DMS153 (cell line): ENCODE measurements at regions not wholly inside any gene's neighbourhood (a gene's known extent, or its start where the extent isn't known, plus 50 kb on each side); places are given as distances from the start of the nearest gene placed in this dataset.
"Not testable (repeated sequence)": the region's sequence is repeated elsewhere in the genome, so short reads cannot be mapped to it uniquely, and the experiment has no call there.

Source experiments
- DNase-seq: peaks from one replicate; lab custom pipeline; 2025; lab: John Stamatoyannopoulos, UW

DNA sequence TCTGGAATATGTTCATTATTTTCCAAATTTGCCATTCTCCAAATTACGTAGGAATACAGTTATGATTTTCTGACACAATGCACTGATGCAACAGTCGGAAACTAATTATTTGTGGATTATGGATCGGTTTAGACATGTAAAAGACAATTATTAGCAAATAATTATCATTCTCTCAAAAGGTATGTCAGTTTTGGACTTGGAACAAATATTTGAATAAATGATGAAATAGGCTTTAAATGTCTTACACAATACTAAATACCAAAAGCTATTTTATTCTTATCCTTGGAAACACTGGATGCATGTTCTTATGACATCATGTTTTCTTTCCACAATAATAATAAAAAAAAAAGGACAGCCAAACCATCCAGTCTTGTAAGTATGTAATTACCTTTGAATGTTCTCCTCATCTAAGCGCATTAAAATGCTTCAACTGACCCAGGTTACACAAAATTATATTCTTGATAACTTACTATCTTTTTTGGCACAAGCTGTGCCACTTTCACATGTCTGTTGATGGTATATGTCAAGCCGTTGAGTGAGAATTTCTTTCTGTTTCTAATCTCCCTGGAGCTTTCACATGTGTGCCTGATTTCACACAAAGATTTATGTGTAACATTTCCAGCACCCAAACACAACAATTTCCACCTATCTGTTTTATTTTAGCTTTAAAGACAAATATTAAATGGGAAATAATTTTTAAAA, 238.5 kb upstream of the ZNF385D start:
- no peak for DNase-seq

DNA sequence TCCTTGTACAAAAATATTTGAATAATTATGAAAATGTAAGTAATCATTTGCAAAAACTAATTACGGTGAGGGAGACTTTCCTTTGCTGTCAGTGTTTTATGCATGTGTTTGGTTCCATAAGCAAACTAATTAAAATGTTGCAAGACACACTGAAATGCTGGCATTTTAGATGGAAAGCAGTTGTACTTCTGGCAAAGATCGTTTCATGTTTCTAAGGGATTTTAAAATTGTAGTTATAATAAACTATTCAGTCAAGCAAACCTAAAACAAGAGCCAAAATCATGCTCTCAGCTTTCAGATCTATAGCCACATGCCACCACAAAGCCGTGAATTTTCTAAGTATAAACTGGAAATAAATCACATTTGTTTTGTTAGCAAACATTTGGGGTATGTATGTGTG, 240.1 kb upstream of the ZNF385D start:
- no peak for DNase-seq

DNA sequence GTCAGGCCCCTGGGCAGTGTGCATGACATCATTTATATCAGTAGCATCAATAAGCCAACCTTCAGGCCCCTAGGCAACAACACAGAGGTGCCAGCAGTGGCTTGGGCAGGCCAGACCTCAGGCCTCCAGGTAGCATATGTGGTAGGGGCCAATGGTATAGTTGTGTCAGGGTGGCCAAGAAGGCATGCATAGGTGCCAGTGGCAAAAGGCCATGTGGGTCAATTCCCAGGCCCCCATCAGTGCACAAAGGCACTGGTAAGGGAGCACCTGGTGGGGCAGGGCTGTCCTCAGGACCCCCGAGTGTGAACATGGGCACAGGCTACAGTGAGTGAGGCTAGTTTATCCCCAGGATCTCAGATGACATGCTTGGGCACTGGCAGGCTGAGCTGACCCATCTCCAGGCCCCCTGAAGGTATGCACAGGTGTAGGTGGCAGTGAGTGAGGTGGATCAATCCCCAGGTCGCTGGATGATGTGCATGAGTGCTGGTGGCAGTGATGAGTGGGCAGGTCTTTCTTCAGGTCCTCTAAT, 244.1 kb upstream of the ZNF385D start:
- DNase-seq: no peak

DNA sequence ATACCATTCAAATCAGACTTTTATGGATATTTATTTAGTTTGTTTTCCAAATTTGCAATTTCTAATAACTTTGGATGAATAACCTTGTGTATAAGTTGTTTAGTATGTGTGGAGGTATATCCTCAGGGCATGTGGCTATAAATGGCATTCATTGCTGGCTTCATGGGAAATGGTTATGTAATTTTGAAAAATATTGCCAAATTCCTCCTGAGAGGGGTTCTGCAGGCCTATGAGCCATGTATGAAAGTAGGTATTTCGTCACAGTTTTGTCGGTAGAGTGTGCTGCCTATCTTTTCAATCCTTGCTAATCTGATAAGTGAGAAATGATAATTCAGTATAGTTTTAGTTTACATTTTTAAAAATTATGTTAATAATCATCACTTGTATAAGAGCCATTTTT, 256.4 kb upstream of the ZNF385D start:
- no peak for DNase-seq

DNA sequence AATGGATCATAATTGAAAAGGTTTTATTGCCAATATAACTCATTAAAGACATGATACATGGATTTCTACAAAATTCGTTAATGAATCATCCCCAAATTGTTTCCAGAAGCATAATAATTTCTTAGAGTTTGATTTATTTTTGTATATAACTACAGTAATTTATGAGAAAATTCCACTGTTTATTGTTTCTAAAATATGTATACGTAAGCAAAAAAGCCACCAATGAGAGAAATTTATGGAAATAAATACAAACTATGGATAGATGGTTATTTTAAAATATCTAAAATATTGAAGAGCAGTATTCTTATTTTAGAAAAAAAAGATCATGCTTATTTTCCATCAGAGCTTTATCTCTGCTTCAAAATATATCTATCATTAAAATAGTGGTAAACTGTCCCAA, 260.0 kb upstream of the ZNF385D start:
- DNase-seq: no peak

DNA sequence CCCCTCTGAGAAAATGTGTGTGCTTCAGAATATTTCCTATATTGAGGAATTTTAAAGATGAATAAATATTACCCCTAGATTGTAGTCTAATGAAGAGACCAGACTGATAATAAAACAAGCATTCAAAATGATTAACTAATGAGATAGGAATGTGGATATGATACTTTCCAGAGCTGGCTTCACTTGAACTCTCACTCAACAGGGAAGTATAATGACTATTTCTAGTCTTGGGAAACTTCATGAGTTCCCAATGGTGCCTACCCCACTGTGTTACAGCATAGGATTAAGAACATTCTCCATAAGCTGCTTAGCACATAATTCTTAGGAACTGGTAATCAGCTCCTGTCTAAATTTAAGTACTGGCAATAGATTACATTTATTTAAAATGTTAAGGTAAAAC, 261.5 kb upstream of the ZNF385D start:
- DNase-seq: no peak

DNA sequence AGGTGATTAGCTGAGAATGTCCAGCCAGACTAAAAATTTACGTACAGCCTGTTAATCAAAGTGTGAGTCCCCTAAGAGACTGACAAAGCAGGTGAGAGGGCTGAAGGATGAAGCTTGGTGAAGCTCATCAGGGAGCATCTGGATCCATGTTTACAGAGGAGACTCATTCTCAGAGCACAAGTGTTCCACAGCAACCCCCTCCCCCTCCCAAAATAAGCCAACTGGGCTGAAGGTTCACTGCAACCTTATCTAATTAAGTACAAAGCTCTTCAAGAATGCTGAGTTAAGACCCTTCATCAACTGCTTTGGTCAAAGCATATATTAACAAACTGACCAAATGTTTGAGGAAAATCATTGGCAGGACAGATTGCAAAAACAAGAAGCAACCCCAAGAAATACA, 262.6 kb upstream of the ZNF385D start:
- no peak for DNase-seq

DNA sequence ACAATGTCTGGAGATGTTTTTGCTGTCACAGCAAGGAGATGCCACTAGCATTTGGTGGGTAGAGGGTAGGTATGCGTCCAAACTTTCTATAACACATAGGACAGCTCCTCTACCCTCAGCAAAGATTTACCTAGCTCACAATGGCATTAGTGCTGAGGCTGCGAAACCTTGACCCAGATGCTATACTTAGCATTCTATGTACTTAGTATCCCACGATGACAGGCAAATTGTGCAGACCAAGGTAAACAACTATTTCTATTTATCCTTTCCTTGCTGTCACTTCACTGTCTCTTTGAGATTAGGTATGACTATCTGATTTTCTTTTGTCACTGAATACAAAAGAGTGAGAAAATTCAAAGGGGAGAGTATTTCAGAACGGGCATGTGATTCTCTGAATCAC, 265.2 kb upstream of the ZNF385D start:
- no peak for DNase-seq

DNA sequence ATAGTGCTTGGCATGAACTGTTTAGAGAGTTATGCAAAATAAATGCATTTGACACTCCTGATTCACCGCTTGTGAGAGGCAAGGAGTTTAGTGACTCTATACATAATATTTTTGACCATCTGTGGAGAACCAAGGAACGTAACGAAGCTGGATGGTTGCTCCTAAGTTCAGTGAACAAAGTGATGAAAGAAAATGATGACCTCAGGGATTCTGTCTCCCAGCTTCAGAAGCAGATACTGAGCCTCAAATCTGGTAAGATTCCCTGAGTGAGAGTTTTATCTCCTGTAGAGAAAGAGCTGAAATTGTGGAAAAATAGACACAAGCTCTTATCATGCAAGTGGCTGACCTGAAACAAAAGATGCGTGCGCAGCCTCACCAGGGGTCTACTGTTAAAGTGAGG, 273.6 kb upstream of the ZNF385D start:
- not testable (repeated sequence) for DNase-seq

DNA sequence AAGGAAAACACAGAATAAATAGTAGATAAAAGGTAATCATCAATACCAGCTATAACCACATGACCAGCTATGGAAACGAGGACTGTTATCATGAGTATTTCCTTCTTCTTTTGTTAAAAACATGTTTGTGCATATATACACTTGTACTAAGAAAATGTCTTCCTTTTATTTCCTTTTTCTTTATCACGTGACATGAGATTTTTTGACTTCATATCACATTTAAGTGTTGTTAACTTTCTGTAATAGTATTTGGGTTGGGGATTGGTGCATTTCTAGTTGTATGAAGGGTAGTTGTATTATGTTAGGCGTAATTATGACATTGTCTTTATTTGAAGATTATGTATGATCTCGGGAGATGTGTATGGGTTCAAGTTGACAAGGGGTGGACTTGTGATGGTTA, 278.5 kb upstream of the ZNF385D start:
- no peak for DNase-seq

DNA sequence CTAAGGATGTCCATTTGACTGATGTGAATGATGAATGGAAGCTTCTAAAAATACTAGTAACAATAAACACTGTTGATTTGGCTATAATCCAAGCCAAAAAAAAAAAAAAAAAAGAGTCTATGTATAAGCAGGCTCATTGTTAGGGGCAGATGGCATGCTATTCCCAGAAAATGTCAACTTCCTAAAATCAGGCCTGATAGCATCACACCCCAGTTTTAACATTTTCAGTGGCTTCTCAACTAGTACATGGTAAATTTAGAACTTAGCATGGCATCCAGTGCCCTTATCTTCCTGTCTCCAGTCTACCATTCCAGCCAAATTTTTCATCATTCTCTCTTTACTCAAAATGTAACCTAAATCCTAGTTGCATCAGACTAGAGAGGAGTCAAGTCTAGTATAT, 288.2 kb upstream of the ZNF385D start:
- no peak for DNase-seq

DNA sequence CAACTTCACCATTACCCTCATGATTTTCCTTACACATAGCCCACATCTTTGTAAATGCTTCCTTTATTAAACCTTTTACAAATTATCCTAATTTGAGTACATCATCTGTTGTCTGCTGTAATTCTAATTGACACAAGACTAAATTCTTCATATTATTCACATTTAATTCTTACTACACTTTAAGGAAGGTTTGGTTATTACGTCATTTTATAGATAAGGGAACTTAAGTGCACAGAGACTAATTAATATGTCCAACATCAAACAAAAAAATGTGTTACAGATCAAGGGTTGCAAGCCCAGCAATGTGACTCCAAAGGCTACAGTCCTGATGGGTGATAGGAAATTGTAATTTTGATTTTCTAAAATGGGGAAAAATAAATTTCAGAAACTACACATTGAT, 289.1 kb upstream of the ZNF385D start:
- no peak for DNase-seq

DNA sequence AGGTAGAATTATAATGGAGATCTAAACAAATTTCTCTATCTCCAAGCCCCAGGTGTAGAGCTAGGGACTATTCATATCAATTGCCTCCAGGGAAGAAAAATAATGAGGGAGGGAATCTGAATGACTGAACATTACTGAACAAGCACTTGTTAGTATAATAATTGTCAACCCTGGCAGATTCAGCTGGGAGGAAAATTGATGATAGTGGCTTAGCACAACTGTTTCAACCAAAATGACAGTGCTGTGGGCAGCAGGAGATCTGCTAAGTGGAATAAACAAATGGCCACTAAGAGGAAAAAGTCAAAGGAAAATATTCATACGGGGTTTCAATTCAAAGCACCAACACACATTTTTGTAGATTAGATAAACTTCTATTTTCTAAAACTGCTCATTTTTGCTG, 294.9 kb upstream of the ZNF385D start:
- no peak for DNase-seq

DNA sequence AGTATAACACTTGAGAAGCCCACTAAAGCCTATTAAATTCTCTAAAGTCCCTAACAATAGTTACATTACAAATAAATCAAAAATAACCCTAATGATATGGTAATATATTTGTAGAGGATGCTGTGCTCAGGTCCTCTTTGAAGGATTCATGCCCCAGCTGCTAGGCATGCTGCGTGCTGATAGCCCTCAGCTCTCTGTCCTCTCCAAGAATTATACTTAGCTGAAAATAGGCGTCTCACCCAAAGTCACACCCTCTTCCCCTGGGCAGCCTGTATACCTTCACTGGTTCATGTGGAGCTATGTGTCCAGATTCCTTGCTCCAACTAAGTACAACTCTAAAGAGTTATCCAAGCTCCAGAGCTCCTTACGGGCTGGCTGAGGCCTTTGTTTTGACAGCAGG, 312.5 kb upstream of the ZNF385D start:
- DNase-seq: no peak

DNA sequence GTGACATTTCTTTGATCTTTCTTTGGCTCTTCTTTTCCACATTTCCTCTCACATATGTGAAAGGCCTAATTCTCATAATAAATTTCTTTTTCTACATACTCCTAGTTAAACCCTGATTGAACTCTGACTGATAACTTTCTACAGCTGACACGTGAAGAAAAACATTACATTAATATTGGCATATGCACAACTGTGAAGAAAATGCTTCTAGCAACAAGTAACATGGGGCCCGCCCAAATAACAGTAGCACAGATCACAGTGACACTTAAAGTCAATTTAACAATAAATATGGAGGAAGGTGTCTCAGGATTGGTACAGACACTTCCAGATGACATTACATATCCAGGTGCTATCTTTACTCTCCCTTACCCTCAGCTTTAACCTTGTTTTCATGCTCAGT, 317.6 kb upstream of the ZNF385D start:
- no peak for DNase-seq

DNA sequence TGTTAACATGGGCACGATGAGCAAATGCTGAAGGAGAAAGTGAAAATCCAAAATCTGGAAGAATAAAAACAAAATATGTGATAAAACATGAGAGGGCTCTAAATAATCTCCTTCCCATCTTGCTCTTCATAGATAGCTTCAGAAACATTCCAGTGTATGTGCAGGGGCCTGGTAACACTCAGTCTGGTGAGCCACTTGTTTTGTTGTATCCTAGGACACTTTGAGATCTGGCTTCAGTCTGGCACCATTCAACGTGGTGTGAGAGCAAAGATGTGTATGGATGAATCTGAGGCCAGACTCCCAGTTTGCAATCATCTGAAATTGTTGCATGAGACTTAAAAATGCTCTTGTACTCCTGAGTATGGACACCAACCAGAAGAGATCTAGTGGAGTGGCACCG, 337.2 kb upstream of the ZNF385D start:
- DNase-seq: no peak

DNA sequence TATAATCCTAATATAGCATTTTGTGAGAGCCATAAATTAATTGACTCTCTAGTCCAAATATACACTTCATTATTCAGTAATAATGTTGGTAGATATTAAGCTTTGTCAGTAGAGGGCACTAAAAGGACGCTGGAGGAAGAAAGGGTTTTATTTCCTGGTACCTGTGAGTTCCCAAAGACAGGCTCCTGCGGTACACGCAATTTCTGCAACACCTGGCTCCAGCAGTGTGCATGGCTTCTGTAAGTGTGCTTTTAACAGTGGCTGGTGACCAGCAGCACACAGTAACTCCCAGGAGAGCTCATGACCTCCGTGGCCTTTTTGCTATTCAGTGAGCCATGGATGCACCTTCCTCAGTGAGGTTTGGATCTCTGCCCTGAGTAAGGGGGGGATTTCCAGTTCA, 338.3 kb upstream of the ZNF385D start:
- peak; percentile 63 for DNase-seq

DNA sequence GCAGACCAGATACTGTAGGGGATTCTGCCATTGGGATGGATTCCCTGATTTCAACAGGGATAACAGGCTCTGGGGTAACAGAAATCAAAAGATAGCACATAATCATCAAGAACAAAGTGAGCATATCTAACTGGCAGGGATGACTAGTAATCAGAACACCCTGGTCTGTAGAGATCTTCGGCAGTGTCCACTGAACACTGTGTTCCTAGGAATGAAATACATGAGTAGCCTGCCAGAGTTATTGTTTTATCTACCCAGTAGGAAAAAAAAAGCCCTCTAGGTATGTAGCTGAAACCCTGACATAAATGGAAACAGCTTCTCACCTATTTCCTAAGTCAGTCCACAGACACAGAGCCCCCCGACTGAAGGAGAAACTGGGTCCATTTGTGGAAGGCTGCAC, 340.3 kb upstream of the ZNF385D start:
- no peak for DNase-seq

DNA sequence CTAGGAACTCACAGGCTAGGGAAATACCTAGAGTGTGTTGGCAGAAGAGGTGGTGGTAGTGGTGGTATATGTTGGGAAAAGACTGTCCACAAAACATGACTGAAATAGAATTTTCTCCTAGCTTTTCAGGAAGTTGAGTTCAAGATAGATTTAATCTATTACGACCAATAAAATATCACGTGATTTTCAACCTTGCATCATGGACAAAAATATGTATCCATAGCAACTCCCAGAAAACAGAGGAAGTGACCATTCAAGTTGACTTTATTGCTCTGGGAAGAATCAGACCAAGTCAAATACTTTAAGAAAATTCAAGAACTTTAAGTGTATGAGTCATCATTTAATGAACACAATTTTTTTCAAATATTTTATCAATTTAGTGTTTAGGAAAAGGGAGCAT, 347.0 kb upstream of the ZNF385D start:
- no peak for DNase-seq

DNA sequence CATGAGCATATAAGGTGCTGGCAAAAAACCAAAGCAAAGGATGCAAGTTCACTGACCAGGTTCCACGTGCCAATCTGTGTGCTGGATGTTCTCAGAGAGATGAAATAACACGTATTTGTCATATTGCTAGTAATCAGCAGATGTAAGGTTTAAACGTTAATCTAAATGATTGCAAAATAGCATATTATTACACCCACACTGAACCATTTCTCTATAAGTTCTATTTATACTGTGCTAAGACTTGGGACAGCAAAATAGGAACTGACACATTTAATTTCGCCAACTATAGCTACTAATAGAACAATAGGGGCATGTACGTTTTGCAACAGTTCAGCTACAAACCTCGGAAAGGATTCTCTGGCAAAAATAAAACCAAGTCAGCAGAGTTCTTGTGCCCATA, 350.3 kb upstream of the ZNF385D start:
- no peak for DNase-seq

DNA sequence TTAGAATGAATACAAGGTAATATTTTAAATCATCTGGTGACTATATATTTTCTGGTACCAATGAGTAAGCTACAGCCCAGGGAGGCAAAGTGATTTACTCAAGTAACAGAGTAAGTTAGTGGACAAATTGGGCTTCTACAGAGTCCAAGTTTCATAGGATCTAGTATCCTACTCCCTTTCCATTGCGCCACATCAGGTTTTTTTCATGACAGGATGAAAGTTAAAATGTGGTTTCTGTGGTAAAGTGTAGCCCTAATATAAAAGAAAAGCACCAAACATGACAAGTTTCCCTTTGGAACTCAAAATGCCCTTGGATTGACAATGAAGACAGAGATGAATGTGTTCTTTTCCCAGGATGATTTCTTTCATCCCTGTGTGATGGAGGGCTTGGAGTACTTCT, 350.8 kb upstream of the ZNF385D start:
- DNase-seq: no peak

DNA sequence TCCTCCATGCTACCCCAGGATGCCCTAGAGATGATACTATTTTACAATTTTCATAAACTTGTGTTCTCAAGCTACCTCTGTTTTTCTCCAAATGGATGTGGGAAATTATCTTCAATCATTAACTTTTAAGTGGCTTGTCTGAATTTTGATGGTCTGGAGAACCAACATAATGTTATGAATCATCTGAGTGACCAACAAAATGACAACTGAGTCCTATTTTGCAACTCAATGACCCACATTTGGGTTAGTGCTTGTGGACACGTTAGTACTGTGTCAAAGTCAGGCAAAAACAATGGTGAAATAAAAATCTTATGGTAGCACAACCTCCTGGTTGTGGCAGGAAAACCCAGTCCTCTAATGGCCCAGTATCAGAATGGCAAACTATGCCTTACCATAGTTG, 352.4 kb upstream of the ZNF385D start:
- no peak for DNase-seq

DNA sequence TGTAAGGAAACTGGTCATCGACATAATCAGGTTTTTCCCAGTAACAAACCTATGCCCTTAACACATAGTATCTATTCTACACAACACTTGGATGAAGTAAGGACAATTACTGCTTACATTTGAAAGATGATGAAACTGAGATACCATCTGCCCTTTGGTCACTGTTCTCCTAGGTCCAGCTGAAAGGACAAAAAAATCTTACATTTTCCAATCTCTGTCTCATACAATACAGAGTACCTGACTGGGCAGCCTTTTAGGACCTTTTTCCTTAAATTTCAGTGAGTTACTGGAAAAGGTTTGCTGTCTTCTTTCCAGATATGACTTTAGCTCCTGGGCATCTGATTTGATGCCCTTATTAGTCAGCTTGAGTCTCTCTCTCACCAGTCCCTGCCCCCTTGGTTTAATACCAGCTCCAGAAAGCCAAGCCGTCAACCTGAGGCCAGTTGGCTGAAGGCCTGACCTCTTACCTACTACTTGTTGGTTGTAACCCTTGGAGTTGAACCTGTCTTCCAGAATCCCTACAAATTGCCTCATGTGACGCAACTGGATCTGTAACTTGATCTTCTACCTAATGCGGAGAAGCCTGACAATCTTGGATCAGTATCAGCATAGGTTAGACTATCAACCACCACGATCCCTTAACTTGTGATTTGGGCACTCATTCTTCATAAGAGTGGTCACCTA, 355.3 kb upstream of the ZNF385D start:
- no peak for DNase-seq

DNA sequence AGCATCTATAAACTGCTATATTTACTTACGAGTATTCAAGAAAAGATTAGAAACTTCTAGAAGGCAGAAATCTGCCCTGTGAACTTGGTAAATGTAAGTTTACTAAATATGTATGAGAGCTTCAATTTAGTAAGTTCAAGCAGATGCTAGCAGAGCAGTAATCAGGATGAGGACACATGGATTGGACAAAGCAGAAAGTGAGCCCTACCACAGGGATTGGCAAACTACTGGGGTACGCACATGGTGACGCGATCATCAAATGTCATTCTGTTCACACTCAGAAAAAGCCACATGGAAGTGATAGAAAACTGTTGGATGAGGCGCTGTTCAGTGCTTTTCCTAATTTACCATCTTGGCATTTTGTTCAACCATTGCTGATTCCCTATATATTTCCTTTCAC, 360.2 kb upstream of the ZNF385D start:
- DNase-seq: no peak
